ENCODE measurements at regions not wholly inside any gene's neighbourhood (a gene's known extent, or its start where the extent isn't known, plus 50 kb on each side); places are given as distances from the start of the nearest gene placed in this dataset.
A peak's percentile ranks its signal among the peaks of the same experiment; 100 is the strongest.

- no peak for FAIRE-seq
Observed at GRCh38 chr5:40413743-40414142, 266.0 kb upstream of the PTGER4 start.

DNA sequence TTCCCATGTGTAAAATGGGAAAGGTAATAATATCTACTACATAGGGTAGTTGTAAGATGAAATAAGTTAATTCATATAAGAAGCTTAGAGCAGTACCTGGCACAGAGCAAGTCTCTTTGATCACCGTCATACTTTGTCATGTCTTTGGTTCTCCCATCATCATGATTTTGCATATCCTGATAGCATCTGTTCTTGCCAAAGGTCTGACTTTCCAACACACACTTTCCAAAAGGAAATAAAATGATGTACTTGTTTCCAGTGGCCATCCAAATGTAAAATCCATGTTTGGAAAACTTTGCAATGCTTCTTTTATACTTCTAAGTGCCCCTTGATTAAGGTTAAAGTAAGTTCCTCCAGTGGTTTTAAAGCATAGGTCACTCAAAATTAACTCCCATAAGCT, 266.9 kb upstream of the PTGER4 start:
- no peak for FAIRE-seq

- FAIRE-seq = no peak
Observed at GRCh38 chr5:40410964-40411635, 268.6 kb upstream of the PTGER4 start.

DNA sequence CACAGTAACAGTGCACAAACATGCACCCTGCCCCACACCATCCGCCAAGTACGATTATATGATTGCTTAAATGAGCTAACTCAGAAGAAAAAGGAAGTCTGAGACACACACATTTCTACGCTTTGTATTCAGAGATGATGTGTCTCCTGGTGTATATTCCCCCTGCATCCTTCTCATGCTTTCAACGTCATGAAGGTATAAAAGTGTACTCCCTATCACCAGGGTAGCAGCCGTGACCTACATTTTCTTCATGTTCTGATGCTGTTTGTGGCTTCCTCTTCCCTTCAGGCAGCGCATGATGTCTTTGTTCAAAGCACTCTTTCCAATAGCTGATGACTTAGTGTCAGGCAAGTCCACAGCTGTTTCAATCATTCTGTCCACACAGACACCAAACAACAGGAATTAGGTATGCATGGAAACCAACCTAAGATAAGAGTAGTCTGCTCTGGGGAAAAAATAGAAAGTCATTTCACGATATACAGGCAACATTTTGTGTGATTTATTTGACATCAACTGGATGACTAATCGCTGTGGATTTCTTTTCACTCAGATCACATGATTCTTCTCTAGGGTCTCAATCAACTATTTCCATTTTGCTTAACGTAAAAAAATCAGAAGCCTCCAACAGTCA, 269.4 kb upstream of the PTGER4 start:
- FAIRE-seq = no peak

DNA sequence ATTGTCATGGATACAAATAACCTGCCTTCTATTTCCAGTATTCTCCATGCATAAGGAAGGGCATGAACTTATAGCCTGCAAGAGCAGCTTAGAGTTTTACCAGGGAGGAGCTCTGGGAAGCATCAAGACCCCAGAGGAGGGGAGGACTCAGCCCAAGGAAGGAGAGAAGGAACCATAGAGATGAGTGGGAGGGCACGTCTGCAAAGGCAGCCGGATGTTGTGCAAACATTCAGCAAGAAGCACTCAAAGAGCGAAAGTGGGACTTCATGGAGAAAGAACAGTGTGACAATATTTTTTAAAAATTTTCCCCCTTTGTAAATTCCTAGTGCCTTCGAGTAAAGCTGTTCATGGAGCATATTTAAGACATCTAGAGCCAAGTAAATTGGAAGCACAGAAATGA, 270.1 kb upstream of the PTGER4 start:
- FAIRE-seq = no peak

DNA sequence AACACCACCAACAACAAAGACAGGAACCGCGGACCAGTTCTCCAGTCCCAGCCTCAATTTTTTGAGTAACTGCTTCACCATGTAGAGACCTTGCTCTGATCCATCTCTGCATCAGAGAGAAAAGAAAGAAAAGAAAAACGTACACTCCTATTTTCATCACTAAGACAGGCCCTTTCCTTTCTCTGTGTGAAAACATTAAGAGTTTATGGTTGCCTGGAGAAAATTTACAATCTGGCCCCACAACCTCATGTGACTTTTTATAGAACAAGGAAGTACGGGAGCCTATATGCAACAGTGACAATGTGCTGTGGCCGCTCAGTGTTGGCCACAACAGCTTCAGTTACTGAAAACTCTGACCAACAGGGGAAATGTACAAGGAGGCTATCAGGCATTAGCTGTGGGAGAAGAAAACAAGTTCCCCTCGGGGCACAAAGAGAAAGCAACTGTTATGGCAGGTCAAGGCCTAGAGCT, 272.9 kb upstream of the PTGER4 start:
- no peak for FAIRE-seq

DNA sequence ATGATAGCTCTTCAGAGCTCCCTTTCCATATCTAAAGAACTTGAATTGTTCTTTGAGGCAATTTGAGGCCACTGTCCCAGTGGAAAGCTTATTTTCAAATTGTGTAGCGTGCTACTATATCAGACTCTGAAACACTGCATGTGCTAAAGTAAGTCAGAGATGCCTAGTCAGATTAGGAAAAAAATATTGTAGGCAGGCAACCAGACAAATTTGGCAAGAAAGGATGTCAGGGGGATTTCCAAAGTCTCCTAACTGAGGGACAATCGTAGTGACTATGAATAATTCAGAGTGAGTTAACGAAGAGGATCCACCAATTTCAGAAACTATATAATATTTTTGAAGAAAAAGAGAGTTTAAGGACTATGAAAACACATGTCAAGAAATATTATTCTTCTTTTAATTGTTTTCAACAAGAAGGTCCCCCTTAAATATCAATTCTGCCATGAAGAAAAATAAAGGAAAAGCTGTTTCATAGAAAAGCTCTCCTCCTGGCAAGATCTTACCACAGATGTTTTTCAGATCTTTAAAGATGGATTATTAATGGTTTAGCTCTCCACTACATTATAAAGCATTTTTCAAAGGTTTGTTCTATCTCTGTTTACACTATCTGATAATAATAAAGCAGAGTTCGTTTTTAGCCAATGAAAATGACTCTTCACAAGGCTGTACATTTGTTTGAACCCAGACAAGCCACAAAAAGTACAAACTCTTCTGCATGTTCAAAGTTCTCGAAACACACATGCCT, 273.5 kb upstream of the PTGER4 start:
- FAIRE-seq = no peak

GRCh38 chr5:40405230-40405629, 274.5 kb upstream of the PTGER4 start:
- FAIRE-seq = no peak

DNA sequence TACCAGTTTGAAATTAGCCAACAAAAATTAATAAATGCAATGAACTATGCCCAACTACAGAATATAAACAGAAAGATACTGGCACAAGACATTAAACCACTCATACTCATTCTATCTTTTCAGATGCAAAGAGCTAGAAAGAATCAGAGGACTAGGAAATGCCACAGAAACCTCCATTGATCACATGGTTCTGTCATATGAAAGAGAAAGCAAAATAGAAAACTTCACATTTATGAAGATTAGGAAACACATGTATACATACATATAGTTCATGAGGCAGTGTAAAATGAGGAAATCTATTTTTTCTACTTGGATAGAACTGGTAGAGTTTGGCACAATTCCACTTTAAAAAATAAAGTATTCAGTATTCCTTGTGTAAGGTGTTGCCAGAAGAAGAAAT, 275.1 kb upstream of the PTGER4 start:
- FAIRE-seq = peak; percentile 74

GRCh38 chr5:40402007-40402364, 277.7 kb upstream of the PTGER4 start:
- FAIRE-seq = no peak

- FAIRE-seq = no peak
Observed at GRCh38 chr5:40401284-40402006, 278.3 kb upstream of the PTGER4 start.

- FAIRE-seq = no peak
Observed at GRCh38 chr5:40400245-40400644, 279.5 kb upstream of the PTGER4 start.

- FAIRE-seq = no peak
Observed at GRCh38 chr5:40399349-40399748, 280.4 kb upstream of the PTGER4 start.

GRCh38 chr5:40397976-40398375, 281.7 kb upstream of the PTGER4 start:
- FAIRE-seq = no peak

DNA sequence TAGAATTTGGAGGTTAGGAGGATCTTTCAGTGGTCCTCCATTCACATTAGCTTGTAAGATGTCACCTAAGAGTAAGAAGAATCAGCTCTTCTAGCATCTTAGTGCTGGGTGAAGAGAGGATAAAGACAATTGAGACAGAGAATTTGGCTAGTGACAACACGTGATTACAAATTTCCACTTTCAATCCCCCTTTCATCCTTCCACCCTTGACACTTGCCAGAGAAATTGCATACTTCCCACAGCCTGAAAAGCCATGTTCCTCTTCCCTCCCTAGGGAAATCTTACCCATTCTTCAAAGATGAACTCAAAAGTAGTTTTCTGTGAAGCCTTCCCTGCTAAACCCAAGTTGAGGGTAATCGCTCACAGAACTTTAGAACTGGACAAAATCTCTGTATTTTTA, 282.6 kb upstream of the PTGER4 start:
- no peak for FAIRE-seq

DNA sequence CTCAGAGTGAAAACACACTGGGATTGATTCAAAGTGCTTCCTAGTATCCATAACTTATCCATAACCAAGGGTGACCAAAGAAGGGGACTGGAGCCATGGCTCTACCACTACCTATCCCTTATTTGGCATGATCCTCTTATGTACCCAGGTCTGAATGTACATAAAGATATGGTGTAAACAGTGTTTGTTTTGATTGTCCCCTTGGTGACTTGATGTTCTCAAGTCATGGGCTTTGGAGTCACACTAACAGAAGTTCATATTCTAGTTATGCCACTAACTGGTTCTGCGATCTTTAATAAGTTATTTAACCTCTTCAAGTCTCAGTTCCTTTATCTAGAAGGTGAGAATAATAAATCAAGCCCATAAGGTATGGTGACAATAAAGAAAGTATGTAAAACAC, 283.4 kb upstream of the PTGER4 start:
- FAIRE-seq = no peak

DNA sequence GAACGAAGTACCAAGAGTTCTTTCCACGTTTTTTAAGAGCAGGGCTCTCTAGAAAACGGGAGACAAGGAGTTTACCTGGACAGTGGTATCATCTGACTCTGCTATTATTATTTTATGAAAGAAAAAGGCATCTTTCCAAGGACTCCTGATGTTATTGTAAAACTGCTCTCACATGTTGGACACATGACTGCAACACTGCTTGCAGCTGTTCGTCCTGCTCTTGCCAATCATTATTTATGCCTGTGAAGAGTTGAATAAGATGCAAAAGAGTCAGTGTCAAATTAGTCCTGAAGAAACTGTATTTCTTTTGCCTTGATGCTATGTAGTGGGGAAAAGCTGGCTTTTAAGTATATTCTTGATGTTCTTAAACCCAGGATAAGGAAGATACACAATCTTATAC, 284.5 kb upstream of the PTGER4 start:
- FAIRE-seq = no peak

GRCh38 chr5:40394698-40395097, 285.0 kb upstream of the PTGER4 start:
- FAIRE-seq = no peak

DNA sequence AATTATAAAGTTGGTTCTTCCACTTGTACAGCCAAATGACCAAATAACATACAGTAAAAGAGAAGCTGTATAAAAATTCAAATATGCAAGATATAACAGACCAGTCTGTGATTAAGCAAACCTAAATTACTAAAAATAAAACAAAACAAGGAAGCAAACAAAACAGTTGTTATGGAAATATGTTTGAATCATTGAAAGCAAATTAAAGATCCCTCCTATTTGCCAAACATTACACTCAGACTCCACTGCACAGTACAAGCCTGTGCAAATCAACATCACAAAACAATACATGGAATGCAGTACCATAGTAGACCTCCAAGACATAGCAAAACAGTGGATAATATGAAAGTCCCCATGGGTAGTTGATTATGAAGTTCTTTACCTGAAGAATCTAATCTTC, 288.1 kb upstream of the PTGER4 start:
- no peak for FAIRE-seq

DNA sequence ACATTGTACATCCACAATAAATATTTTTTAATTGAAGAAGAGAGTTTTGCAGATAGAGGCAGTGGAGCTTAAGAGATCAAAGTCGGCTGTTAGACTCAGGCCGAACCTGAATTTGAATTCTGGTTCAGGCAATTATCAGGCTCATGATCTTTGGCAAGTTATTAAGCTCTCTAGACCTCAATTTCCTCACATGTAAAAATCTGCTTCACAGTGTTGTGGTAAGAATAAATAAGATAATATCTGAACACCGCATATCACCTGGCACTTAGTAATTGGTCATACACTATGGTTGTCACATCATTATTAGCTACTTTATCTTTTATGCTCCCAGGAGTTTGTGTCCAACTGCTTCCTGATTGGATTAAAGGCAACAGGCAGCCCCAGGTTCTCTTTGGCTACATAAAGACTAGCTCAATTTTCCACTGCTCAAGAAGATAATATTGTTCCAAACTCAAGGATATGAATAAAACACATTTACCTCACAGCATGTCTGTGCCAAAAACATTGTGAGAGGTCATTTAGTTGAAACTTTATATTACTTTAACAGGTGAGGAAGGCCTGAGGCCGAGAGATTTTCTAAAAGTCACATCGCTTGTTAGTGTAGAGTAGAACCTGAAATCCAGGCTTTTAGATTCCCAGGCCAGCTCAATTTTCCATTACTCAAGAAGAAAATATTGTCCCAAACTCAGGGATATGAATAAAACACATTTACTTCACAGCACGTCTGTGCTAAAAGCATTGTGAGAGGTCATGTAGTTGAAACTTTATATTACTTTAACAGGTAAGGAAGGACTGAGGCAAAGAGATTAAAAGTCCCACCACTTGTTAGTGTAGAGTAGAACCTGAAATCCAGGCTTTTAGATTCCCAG, 289.2 kb upstream of the PTGER4 start:
- no peak for FAIRE-seq

DNA sequence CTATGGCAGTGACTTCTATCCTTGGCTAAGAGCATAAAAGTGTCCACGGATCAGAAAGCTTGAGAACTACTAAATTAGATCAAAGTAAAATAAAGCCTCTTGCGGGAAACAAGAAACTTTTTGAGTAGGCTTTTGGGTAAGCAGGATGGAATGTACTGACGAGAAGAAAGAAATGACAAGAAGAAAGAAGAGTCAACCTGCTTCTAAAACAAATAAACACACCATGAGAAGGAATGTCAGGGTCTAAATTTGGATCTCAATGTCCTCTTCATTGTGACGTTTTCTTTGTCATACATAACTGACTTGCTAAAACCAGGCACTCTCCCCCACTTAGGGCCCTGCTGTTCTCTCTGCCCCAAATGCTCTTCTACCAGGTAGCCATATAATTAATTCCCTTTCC, 290.1 kb upstream of the PTGER4 start:
- FAIRE-seq = no peak

- no peak for FAIRE-seq
Observed at GRCh38 chr5:40386289-40386688, 293.4 kb upstream of the PTGER4 start.
